ENCODE measurements at regions not wholly inside any gene's neighbourhood (a gene's known extent, or its start where the extent isn't known, plus 50 kb on each side); places are given as distances from the start of the nearest gene placed in this dataset.

DNA sequence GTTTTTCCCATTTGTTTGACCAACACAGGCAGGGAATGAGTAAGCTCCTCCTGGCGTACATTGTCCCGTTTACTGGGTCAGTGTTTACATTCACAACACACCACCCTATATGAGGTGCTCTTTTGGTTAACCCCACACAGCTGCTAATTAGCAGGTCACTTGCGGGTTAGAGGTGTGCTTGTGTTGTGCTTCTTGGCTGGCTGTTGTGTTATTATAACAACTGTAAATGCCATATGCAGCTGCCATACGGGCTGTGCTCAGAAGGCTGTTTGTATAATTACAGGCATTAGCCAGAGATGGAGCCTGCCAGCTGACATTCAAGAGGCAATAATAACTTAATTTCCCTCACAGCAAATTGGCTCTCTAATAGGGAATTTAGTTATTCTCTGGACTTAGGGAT, 205.1 kb upstream of the ELAC2 start:
- no peak overlapping the region for H3K4me3 Mint-ChIP-seq
- H3K27me3 Mint-ChIP-seq (ENCODE audit: low read depth): no peaks in the 10 kb centered on the region
- DNase-seq (no peak), ATAC-seq (no peak)
- H3K9me3 Mint-ChIP-seq: peaks cover 3% of the 10 kb centered on the region
- H3K36me3 Mint-ChIP-seq (ENCODE audit: insufficient read depth): no peaks in the 10 kb centered on the region
- no peaks in the 10 kb centered on the region for H3K4me1 Mint-ChIP-seq (ENCODE audit: low read depth)

DNA sequence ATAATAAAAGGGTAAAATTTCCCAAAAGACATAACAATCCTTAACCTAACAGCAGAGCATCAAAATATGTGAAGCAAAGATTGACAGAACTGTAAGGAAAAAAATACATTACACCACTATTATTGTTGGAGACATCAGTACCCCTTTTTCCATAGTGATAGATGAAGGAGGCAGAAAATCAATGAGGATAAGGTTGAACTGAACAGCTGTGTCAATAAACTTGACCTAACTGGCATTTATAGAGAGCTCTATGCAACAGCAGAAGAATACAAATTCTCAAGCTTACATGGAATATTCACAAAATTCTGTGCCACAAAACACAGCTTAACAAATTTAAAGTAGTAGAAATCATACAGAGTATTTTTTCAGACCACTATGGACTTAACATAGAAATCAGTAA, 195.0 kb upstream of the ELAC2 start:
- Mint-ChIP-seq H3K36me3 (ENCODE audit: insufficient read depth) (no peaks in the 10 kb centered on the region), H3K4me1 (ENCODE audit: low read depth) (no peaks in the 10 kb centered on the region), H3K9me3 (no peaks in the 10 kb centered on the region), H3K4me3 (no peak overlapping the region), H3K27me3 (ENCODE audit: low read depth) (no peaks in the 10 kb centered on the region)
- ATAC-seq (no peak), DNase-seq (no peak)

DNA sequence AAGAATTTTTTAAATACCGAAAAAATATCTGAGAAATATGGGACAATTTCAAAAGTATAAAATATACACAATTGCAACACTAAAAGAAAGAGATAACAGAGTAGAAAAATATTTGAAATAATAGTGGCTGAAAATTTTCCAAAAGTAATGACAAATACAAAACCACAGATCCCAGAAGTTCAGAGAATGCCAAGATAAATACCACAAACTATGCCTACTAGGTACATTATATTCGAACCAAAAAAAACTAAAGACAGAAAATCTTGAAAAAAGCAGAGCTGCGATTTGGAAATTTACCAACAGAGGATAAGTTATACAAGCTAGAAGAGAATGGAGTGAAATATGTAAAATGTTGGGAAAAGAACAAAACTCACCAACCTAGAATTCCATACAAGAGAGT, 191.3 kb upstream of the ELAC2 start:
- Mint-ChIP-seq H3K36me3 (ENCODE audit: insufficient read depth) (no peaks in the 10 kb centered on the region), H3K9me3 (no peaks in the 10 kb centered on the region), H3K27me3 (ENCODE audit: low read depth) (no peaks in the 10 kb centered on the region), H3K4me3 (no peak overlapping the region), H3K4me1 (ENCODE audit: low read depth) (no peaks in the 10 kb centered on the region)
- ATAC-seq (no peak), DNase-seq (no peak)

- Mint-ChIP-seq H3K27me3 (ENCODE audit: low read depth) (peaks cover 2% of the 10 kb centered on the region), H3K9me3 (no peaks in the 10 kb centered on the region), H3K4me3 (no peak overlapping the region), H3K36me3 (ENCODE audit: insufficient read depth) (no peaks in the 10 kb centered on the region), H3K4me1 (ENCODE audit: low read depth) (no peaks in the 10 kb centered on the region)
- no peak for ATAC-seq
- no peak for DNase-seq
Measured at GRCh38 chr17:13204607-13205237, 186.9 kb upstream of the ELAC2 start.

DNA sequence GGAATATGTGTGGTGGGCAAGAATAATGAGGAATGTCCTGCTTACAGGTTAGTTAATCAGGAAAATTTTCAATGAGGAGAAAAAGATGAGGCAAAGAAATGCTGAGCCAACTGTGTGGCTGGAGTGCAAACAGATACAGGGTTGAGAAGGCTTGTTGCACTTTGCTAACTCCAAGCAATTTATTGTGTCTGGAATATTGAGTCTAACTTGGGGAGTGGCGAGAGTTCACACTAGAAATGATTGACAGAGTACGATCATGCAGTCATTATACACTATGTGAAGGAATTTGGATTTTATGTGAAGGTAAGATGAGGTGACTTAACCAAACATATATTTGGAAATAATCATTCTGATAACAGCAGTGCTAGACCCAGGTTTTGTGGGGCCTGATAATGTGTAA, 185.0 kb upstream of the ELAC2 start:
- H3K27me3 Mint-ChIP-seq (ENCODE audit: low read depth): peaks cover 2% of the 10 kb centered on the region
- H3K36me3 Mint-ChIP-seq (ENCODE audit: insufficient read depth): no peaks in the 10 kb centered on the region
- no peaks in the 10 kb centered on the region for H3K9me3 Mint-ChIP-seq
- no peak overlapping the region for H3K4me3 Mint-ChIP-seq
- no peak for DNase-seq
- no peaks in the 10 kb centered on the region for H3K4me1 Mint-ChIP-seq (ENCODE audit: low read depth)
- ATAC-seq: no peak

GRCh38 chr17:13200671-13201070, 182.8 kb upstream of the ELAC2 start:
- H3K27me3 Mint-ChIP-seq (ENCODE audit: low read depth): peaks cover 2% of the 10 kb centered on the region
- H3K36me3 Mint-ChIP-seq (ENCODE audit: insufficient read depth): no peaks in the 10 kb centered on the region
- no peaks in the 10 kb centered on the region for H3K9me3 Mint-ChIP-seq
- DNase-seq: no peak
- H3K4me3 Mint-ChIP-seq: no peak overlapping the region
- H3K4me1 Mint-ChIP-seq (ENCODE audit: low read depth): no peaks in the 10 kb centered on the region
- no peak for ATAC-seq

DNA sequence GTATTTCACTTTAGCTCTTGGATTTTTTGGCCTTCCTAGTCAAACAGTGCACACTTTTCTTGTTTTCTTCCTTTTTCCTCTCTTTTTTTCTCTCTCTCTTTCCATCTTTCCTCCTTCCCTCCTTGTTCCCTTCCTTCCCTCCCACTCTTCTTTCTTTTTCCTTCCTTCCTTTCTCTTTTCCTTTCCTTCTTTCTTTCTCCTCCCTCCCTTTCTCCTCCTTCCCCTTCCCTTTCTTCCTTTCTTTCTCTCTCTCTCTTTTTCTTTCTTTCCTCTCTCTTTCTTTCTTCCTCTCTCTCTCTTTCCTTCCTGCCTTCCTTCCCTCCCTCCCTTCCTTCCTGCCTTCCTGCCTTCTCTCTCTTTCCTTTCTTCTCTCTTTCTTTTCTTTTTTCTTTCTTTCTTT, 181.6 kb upstream of the ELAC2 start:
- DNase-seq: no peak
- Mint-ChIP-seq H3K27me3 (ENCODE audit: low read depth) (peaks cover 2% of the 10 kb centered on the region), H3K36me3 (ENCODE audit: insufficient read depth) (no peaks in the 10 kb centered on the region), H3K4me1 (ENCODE audit: low read depth) (no peaks in the 10 kb centered on the region), H3K9me3 (no peaks in the 10 kb centered on the region), H3K4me3 (no peak overlapping the region)
- ATAC-seq: no peak

- no peak overlapping the region for H3K4me3 Mint-ChIP-seq
- no peak for ATAC-seq
- H3K27me3 Mint-ChIP-seq (ENCODE audit: low read depth): peaks cover 2% of the 10 kb centered on the region
- no peaks in the 10 kb centered on the region for H3K36me3 Mint-ChIP-seq (ENCODE audit: insufficient read depth)
- no peak for DNase-seq
- H3K9me3 Mint-ChIP-seq: peaks cover 1% of the 10 kb centered on the region
- H3K4me1 Mint-ChIP-seq (ENCODE audit: low read depth): no peaks in the 10 kb centered on the region
Measured at GRCh38 chr17:13197586-13197985, 179.8 kb upstream of the ELAC2 start.

DNA sequence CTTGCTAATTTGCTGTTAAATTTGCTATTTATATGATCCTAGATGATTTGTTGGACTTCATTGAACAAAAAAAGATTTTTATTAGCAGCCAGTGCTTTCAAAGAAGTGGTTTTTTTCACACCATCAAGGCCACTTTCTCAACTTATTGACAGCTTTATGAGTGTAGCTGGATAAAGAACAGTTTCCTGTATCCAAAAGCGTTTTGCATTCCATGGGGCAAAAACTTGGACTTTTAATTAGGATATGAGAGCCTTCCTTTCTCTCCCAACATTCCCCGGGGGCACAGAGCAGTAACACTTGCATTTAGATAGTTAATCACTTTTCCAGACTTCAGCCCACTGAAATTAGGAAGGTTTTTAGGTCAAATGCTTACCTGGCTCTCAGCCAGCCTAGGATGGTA, 177.1 kb upstream of the ELAC2 start:
- Mint-ChIP-seq H3K4me1 (ENCODE audit: low read depth) (no peaks in the 10 kb centered on the region), H3K36me3 (ENCODE audit: insufficient read depth) (no peaks in the 10 kb centered on the region), H3K4me3 (no peak overlapping the region), H3K27me3 (ENCODE audit: low read depth) (no peaks in the 10 kb centered on the region), H3K9me3 (peaks cover 13% of the 10 kb centered on the region)
- ATAC-seq: no peak
- DNase-seq: no peak

- Mint-ChIP-seq H3K4me3 (no peak overlapping the region), H3K36me3 (ENCODE audit: insufficient read depth) (no peaks in the 10 kb centered on the region), H3K9me3 (peaks cover 5% of the 10 kb centered on the region), H3K27me3 (ENCODE audit: low read depth) (no peaks in the 10 kb centered on the region), H3K4me1 (ENCODE audit: low read depth) (no peaks in the 10 kb centered on the region)
- DNase-seq (no peak), ATAC-seq (no peak)
Measured at GRCh38 chr17:13182854-13183253, 165.0 kb upstream of the ELAC2 start.

- DNase-seq (no peak), ATAC-seq (no peak)
- H3K27me3 Mint-ChIP-seq (ENCODE audit: low read depth): no peaks in the 10 kb centered on the region
- peaks cover 5% of the 10 kb centered on the region for H3K9me3 Mint-ChIP-seq
- H3K4me1 Mint-ChIP-seq (ENCODE audit: low read depth): no peaks in the 10 kb centered on the region
- H3K4me3 Mint-ChIP-seq: no peak overlapping the region
- no peaks in the 10 kb centered on the region for H3K36me3 Mint-ChIP-seq (ENCODE audit: insufficient read depth)
Measured at GRCh38 chr17:13182450-13182849, 164.6 kb upstream of the ELAC2 start.

DNA sequence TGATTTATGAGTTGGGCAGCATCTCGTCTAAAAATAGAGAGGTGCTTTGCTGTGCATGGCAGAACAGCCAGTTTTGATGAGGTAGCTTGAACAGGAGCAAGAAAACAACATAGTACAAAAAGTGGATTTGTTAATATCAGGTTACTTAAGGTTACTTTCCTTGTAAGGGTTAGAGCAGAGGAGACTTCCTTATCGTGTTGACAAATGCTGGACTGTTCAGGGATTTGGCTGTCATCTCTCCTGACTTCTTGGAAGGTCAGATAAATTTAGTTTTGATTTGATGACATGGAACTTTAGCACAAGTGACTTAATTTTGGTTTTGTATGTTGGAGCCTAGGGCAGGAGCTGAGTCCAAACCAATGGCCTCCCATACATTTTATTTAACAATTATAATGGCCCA, 163.9 kb upstream of the ELAC2 start:
- DNase-seq (no peak), ATAC-seq (no peak)

GRCh38 chr17:13176436-13176835, 158.6 kb upstream of the ELAC2 start:
- Mint-ChIP-seq H3K27me3 (ENCODE audit: low read depth) (no peaks in the 10 kb centered on the region), H3K4me1 (ENCODE audit: low read depth) (no peaks in the 10 kb centered on the region), H3K36me3 (ENCODE audit: insufficient read depth) (no peaks in the 10 kb centered on the region), H3K4me3 (no peak overlapping the region), H3K9me3 (peaks cover 5% of the 10 kb centered on the region)
- no peak for DNase-seq
- no peak for ATAC-seq

More for the DNA sequence above, 163.9 kb upstream of the ELAC2 start:
- Mint-ChIP-seq H3K9me3 (peaks cover 5% of the 10 kb centered on the region), H3K27me3 (ENCODE audit: low read depth) (no peaks in the 10 kb centered on the region), H3K4me3 (no peak overlapping the region), H3K4me1 (ENCODE audit: low read depth) (no peaks in the 10 kb centered on the region), H3K36me3 (ENCODE audit: insufficient read depth) (no peaks in the 10 kb centered on the region)

DNA sequence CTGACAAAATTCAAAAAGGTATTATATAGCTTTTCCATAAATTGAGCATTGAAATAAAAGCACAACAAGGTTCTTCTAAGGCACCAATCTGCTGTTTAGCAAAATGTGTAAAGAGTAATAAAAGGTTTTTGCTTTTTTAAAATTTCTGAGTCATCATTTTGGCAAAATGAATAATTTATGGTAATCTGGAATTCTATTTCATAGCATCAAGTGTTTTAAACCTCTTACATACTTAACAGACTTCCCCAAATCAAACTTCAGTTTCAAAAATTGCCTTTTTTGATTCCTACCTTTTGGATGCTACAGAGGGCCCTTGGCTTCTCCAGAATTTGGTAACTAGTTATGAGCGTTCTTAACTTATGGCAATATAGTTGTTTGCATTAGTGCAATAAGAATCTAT, 154.0 kb upstream of the ELAC2 start:
- H3K36me3 Mint-ChIP-seq (ENCODE audit: insufficient read depth): no peaks in the 10 kb centered on the region
- H3K4me3 Mint-ChIP-seq: no peak overlapping the region
- H3K9me3 Mint-ChIP-seq: peaks cover 20% of the 10 kb centered on the region

GRCh38 chr17:13162361-13162760, 144.5 kb upstream of the ELAC2 start:
- H3K9me3 Mint-ChIP-seq: no peaks in the 10 kb centered on the region
- H3K27me3 Mint-ChIP-seq (ENCODE audit: low read depth): peaks cover 2% of the 10 kb centered on the region
- DNase-seq (no peak), ATAC-seq (no peak)
- H3K36me3 Mint-ChIP-seq (ENCODE audit: insufficient read depth): no peaks in the 10 kb centered on the region
- H3K4me3 Mint-ChIP-seq: no peak overlapping the region
- H3K4me1 Mint-ChIP-seq (ENCODE audit: low read depth): no peaks in the 10 kb centered on the region

More for the DNA sequence above, 154.0 kb upstream of the ELAC2 start:
- H3K4me1 Mint-ChIP-seq (ENCODE audit: low read depth): no peaks in the 10 kb centered on the region
- DNase-seq: no peak
- no peak for ATAC-seq
- H3K27me3 Mint-ChIP-seq (ENCODE audit: low read depth): no peaks in the 10 kb centered on the region

DNA sequence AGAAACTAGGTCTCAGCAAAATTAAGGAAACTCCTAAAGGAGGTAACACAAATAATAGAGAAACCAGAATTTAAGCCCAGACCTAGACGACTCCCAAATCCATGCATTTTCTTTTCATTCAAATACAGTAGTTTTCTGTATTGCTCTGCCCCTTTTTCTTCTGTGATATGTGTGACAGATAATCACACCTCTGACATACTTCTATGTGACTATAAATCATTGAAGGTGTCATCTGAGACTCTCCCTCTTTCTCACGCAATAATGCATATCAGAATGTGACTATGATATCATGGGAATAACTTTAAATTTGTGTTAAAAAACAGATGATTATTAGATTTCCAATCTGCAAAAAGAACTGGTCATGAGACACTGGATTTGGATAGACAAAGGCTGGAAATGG, 143.0 kb upstream of the ELAC2 start:
- Mint-ChIP-seq H3K9me3 (no peaks in the 10 kb centered on the region), H3K27me3 (ENCODE audit: low read depth) (peaks cover 2% of the 10 kb centered on the region), H3K36me3 (ENCODE audit: insufficient read depth) (no peaks in the 10 kb centered on the region), H3K4me3 (no peak overlapping the region), H3K4me1 (ENCODE audit: low read depth) (no peaks in the 10 kb centered on the region)
- DNase-seq: no peak
- ATAC-seq: no peak

Measured in activated T-cell treated with anti-CD3 and anti-CD28 coated beads, Interleukin-2, amount 50 U/mL, for 4 hours (primary cell).